ENCODE measurements at regions not wholly inside any gene's neighbourhood (a gene's known extent, or its start where the extent isn't known, plus 50 kb on each side); places are given as distances from the start of the nearest gene placed in this dataset.

DNA sequence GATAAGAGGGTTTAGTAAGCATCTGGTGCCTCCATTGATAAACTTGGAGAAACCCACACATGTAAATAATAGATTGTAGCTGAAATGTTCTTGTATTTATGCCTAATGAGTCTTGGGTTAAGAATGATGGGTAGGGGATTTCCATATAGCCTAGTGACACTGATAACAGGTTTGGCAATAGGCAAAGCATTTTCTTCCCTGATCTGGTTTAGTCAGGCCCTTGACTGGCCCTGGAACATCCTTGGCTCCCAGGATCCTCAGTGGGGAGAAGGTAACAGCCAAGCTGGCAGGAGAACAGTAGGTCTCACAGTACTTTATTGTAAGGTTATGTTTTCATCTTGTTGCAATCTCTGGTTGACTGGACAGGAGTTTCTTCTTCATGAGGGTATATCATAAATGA, 228.4 kb downstream of the DIPK2A start:
- Mint-ChIP-seq H3K4me1 (ENCODE audit: low read depth) (no peaks in the 10 kb centered on the region), H3K36me3 (ENCODE audit: low read depth) (no peaks in the 10 kb centered on the region), H3K27ac (no peak overlapping the region), H3K4me3 (no peak overlapping the region), H3K9me3 (peaks cover 2% of the 10 kb centered on the region), H3K27me3 (ENCODE audit: insufficient read depth) (peaks cover 1% of the 10 kb centered on the region)
- no peak for DNase-seq (ENCODE audit: low spot score)
- intact Hi-C loops (cut with micrococcal nuclease), result no loop called here

DNA sequence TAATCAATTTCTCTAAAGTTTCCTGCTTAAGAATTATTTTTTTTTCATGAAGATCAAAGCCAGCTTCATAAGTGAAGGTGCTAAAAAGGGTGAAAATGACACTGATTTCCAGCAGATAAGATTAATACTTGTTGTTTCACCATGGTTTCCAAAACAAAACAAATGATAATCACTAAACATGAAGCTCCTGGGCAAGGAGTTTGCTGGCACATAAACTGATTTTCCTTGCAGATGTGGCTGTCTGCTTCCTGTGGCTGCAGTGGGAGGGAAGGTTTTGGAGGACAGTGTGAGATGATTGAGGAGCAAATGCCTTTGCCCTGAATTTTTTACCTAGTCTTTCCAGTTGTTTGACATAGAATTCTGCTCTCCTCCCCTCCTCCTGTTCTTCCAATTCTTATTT, 228.8 kb downstream of the DIPK2A start:
- intact Hi-C loops (cut with micrococcal nuclease), result no loop called here
- Mint-ChIP-seq H3K9me3 (no peaks in the 10 kb centered on the region), H3K36me3 (ENCODE audit: low read depth) (no peaks in the 10 kb centered on the region), H3K27ac (no peak overlapping the region), H3K4me3 (no peak overlapping the region), H3K4me1 (ENCODE audit: low read depth) (no peaks in the 10 kb centered on the region), H3K27me3 (ENCODE audit: insufficient read depth) (peaks cover 1% of the 10 kb centered on the region)
- DNase-seq (ENCODE audit: low spot score), result no peak

DNA sequence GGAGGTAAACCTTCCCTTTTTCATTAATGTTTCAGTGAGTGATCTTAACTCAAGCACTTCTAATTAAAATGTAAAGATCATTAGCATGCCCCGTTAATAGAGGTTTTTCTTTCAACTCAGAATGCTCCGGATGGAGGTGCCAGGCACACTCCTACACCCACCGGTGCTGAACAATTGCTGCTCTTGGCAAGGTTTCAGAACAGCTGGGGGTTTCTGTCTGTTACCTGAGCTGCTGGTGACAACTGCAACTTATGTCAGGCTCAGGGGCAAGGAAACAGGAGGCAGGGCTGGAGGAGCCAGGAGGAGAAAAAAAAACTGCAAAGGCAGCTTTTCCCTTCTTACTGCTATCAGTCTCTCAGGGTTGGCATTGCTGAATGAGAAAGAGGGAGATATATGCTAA, 250.1 kb downstream of the DIPK2A start:
- no peaks in the 10 kb centered on the region for H3K36me3 Mint-ChIP-seq (ENCODE audit: low read depth)
- H3K9me3 Mint-ChIP-seq, result no peaks in the 10 kb centered on the region
- intact Hi-C loops (cut with micrococcal nuclease), result loop anchor here (2.0 kb wide), 1 partner anchor 75 kb away; no protein-coding TSS in a partner anchor
- no peak overlapping the region for H3K4me3 Mint-ChIP-seq
- no peak for DNase-seq (ENCODE audit: low spot score)
- no peak overlapping the region for H3K27ac Mint-ChIP-seq
- H3K4me1 Mint-ChIP-seq (ENCODE audit: low read depth), result no peaks in the 10 kb centered on the region
- H3K27me3 Mint-ChIP-seq (ENCODE audit: insufficient read depth), result peaks cover 3% of the 10 kb centered on the region

DNA sequence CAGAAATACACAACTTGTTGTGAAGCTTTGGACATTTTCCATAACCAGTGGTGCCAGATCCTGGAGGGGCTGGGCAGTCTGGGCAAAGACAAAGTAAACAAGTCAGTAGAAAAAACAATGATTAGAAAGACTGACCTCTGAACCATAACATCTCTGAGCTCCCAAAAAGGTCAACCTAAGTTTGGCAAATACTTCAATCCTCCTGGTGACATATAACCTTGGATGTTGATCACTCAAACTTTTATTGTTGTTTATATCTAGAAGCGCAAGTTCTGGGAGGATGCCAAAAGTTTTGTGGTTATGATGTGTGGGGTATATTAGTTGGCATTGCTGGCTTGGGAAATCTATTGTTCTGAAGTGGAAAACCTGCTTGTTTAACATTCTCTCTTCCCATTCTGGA, 257.7 kb downstream of the DIPK2A start:
- Mint-ChIP-seq H3K27me3 (ENCODE audit: insufficient read depth) (no peaks in the 10 kb centered on the region), H3K4me1 (ENCODE audit: low read depth) (no peaks in the 10 kb centered on the region), H3K27ac (no peak overlapping the region), H3K4me3 (no peak overlapping the region), H3K36me3 (ENCODE audit: low read depth) (no peaks in the 10 kb centered on the region), H3K9me3 (no peaks in the 10 kb centered on the region)
- intact Hi-C loops (cut with micrococcal nuclease), result no loop called here
- no peak for DNase-seq (ENCODE audit: low spot score)

DNA sequence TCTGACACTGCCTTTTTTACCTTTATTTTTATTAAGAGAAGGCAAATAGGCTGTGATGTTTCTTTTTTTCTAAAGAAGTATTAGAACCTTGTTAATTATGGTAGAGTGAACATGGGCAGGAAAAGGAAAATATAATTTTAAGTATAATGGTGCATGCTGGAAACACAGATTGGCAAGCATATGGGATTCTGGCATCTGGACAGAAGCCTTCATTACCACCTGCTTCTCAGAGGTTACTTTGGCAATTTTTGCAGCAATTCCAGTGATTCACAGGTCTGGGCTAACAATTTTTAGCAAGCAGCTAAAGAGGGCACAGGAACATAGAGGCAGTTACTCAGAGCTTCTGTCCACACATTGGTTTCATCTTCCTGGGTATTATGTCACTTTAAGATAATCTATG, 258.3 kb downstream of the DIPK2A start:
- Mint-ChIP-seq H3K9me3 (no peaks in the 10 kb centered on the region), H3K27me3 (ENCODE audit: insufficient read depth) (no peaks in the 10 kb centered on the region), H3K4me1 (ENCODE audit: low read depth) (no peaks in the 10 kb centered on the region), H3K27ac (no peak overlapping the region), H3K4me3 (no peak overlapping the region), H3K36me3 (ENCODE audit: low read depth) (no peaks in the 10 kb centered on the region)
- intact Hi-C loops (cut with micrococcal nuclease), result no loop called here
- DNase-seq (ENCODE audit: low spot score), result no peak

DNA sequence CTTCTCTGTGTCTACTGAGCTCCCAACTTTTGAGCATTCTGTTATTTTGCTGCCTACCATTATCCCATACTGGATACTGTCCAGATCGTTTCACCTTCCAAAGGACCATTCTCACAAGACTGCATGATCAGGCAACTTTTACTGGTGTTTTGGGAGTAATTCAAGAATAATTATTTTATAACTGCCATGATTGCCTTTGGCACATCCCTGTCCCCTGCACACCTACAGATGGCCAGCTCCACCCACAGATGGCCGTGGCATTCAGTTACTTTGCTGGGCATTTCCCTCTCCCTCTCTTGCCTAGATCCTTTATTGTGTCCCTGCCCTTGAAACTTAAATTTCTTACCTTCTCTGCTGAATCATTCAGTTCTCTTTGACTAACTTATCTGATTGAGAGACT, 263.9 kb downstream of the DIPK2A start:
- no peaks in the 10 kb centered on the region for H3K27me3 Mint-ChIP-seq (ENCODE audit: insufficient read depth)
- H3K9me3 Mint-ChIP-seq, result no peaks in the 10 kb centered on the region
- DNase-seq (ENCODE audit: low spot score), result no peak
- H3K4me1 Mint-ChIP-seq (ENCODE audit: low read depth), result no peaks in the 10 kb centered on the region
- no peak overlapping the region for H3K4me3 Mint-ChIP-seq
- H3K27ac Mint-ChIP-seq, result no peak overlapping the region
- intact Hi-C loops (cut with micrococcal nuclease), result no loop called here
- H3K36me3 Mint-ChIP-seq (ENCODE audit: low read depth), result no peaks in the 10 kb centered on the region

DNA sequence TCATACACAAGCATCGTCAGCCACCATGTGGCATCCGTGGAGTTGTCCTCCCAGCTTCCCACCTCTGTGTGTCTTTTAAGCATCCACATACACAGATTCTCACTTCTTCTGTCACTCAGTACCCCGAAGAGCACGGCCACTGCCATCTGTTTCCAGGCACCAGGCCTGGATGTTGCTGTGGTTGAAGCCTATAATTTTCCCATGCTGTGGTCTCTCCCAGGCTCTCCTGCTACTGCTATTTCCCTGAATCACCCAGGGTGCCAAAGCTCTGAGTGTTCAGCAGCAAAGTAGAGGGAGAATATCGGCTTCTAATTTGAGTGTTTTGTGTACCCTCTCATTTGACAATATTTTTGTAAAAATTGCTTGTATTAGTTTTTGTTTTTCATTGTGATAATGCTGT, 265.7 kb downstream of the DIPK2A start:
- H3K36me3 Mint-ChIP-seq (ENCODE audit: low read depth), result no peaks in the 10 kb centered on the region
- no peak overlapping the region for H3K27ac Mint-ChIP-seq
- intact Hi-C loops (cut with micrococcal nuclease), result no loop called here
- DNase-seq (ENCODE audit: low spot score), result no peak
- no peaks in the 10 kb centered on the region for H3K4me1 Mint-ChIP-seq (ENCODE audit: low read depth)
- no peak overlapping the region for H3K4me3 Mint-ChIP-seq
- H3K27me3 Mint-ChIP-seq (ENCODE audit: insufficient read depth), result no peaks in the 10 kb centered on the region
- no peaks in the 10 kb centered on the region for H3K9me3 Mint-ChIP-seq

DNA sequence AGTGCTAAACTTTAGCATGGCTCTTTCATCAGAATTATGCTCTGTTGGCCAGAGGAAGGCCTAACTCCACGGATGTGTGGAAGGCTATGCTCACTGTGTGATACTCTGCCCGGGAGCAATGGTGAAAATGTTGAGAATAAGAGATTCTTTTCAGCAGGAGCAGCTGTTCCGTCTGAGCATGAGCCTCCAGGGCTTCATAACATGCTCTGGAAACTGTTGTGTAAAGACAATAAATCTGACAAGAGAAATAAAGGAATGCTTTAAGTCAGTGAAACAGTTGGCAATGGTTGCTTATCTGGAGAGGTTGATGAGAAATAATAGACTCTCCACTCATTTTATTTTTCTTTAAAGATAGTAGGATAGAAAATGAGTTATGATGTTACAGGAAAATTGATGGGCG, 269.8 kb downstream of the DIPK2A start:
- DNase-seq (ENCODE audit: low spot score), result no peak
- Mint-ChIP-seq H3K4me1 (ENCODE audit: low read depth) (no peaks in the 10 kb centered on the region), H3K4me3 (no peak overlapping the region), H3K27me3 (ENCODE audit: insufficient read depth) (no peaks in the 10 kb centered on the region), H3K27ac (no peak overlapping the region), H3K36me3 (ENCODE audit: low read depth) (no peaks in the 10 kb centered on the region), H3K9me3 (no peaks in the 10 kb centered on the region)
- intact Hi-C loops (cut with micrococcal nuclease), result no loop called here

DNA sequence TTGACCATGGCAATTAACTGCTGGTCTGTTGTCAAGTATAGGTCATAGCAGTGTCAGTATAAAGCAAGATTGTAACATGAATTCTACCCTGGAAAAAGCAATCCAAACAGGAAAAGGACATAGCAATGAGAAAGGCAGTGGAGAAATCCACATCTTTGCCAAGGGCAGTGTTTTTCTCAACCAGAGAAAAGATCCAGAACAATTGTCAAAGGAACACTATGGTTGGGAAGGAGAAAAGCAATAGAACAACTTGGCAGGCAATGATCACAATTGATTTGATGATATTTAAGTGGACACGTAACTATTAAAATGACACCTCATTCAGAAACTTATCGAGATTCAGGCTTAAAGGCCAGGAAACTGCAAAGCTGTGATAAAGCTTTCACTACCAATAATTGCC, 271.1 kb downstream of the DIPK2A start:
- no peak overlapping the region for H3K27ac Mint-ChIP-seq
- no peak for DNase-seq (ENCODE audit: low spot score)
- H3K4me1 Mint-ChIP-seq (ENCODE audit: low read depth), result no peaks in the 10 kb centered on the region
- no peaks in the 10 kb centered on the region for H3K9me3 Mint-ChIP-seq
- no peaks in the 10 kb centered on the region for H3K36me3 Mint-ChIP-seq (ENCODE audit: low read depth)
- intact Hi-C loops (cut with micrococcal nuclease), result no loop called here
- no peaks in the 10 kb centered on the region for H3K27me3 Mint-ChIP-seq (ENCODE audit: insufficient read depth)
- H3K4me3 Mint-ChIP-seq, result no peak overlapping the region

DNA sequence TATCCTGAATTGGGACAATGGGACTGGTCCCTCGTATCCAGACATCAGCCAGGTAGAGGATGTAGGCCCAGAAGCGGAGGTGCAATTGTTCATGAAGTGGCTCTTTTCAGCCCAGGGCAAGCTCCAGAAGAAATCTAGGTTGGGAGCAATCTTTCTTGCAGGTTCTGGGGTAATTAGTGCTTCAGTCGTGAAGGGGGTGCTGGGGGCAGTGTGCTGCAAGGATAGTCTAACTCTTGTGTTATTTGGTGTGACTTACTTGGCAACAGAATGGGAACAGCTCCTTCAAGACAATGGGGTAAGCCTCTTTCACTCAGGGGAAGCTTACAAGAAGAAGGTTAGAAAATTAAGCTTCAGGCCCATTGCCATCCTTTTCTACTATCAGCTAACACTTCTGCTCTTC, 273.0 kb downstream of the DIPK2A start:
- H3K27ac Mint-ChIP-seq, result no peak overlapping the region
- no peak for DNase-seq (ENCODE audit: low spot score)
- H3K4me3 Mint-ChIP-seq, result no peak overlapping the region
- H3K27me3 Mint-ChIP-seq (ENCODE audit: insufficient read depth), result no peaks in the 10 kb centered on the region
- H3K36me3 Mint-ChIP-seq (ENCODE audit: low read depth), result no peaks in the 10 kb centered on the region
- H3K4me1 Mint-ChIP-seq (ENCODE audit: low read depth), result no peaks in the 10 kb centered on the region
- intact Hi-C loops (cut with micrococcal nuclease), result no loop called here
- H3K9me3 Mint-ChIP-seq, result no peaks in the 10 kb centered on the region

DNA sequence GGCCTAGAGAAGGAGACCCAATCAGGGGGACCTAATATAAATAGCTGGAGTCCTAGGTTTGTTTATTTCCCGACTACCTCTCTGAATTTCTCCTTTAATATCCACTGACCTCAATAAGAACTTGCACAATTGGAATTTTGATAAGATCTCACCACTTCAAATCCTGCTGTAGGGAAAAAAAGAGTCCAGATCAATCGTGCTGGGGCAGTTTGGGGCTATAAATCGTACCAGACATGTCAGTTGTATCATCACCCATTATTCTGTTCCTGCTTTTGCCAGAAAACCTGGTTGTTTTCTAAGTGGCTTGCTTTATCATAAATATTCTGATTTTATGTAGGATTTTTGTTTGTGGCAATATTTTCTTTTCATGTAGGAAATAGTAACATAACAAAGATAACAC, 281.3 kb downstream of the DIPK2A start:
- Mint-ChIP-seq H3K27ac (no peak overlapping the region), H3K4me3 (no peak overlapping the region), H3K4me1 (ENCODE audit: low read depth) (no peaks in the 10 kb centered on the region), H3K27me3 (ENCODE audit: insufficient read depth) (peaks cover 3% of the 10 kb centered on the region), H3K9me3 (no peaks in the 10 kb centered on the region), H3K36me3 (ENCODE audit: low read depth) (no peaks in the 10 kb centered on the region)
- DNase-seq (ENCODE audit: low spot score), result no peak
- intact Hi-C loops (cut with micrococcal nuclease), result no loop called here

DNA sequence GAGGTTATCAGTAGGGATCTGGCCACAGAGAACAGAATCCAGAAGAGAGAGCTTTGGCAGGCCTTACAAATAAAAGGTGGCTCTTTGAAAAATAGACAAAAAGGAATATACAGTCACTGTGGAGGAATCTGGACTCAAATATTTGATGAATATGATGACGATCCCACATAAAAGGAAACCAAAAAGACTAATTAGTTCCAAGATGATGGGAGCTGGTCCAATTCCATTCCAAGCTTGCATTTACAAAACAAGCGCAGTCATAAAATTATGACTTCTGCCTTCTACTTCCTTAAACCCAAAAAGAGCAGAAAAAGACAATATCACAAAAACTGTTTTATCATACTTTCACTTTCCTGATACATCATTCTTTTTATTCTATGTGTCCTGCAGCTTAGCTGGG, 285.8 kb downstream of the DIPK2A start:
- H3K27me3 Mint-ChIP-seq (ENCODE audit: insufficient read depth), result peaks cover 5% of the 10 kb centered on the region
- no peak overlapping the region for H3K4me3 Mint-ChIP-seq
- DNase-seq (ENCODE audit: low spot score), result no peak
- no peaks in the 10 kb centered on the region for H3K4me1 Mint-ChIP-seq (ENCODE audit: low read depth)
- intact Hi-C loops (cut with micrococcal nuclease), result no loop called here
- H3K27ac Mint-ChIP-seq, result no peak overlapping the region
- no peaks in the 10 kb centered on the region for H3K9me3 Mint-ChIP-seq
- no peaks in the 10 kb centered on the region for H3K36me3 Mint-ChIP-seq (ENCODE audit: low read depth)

DNA sequence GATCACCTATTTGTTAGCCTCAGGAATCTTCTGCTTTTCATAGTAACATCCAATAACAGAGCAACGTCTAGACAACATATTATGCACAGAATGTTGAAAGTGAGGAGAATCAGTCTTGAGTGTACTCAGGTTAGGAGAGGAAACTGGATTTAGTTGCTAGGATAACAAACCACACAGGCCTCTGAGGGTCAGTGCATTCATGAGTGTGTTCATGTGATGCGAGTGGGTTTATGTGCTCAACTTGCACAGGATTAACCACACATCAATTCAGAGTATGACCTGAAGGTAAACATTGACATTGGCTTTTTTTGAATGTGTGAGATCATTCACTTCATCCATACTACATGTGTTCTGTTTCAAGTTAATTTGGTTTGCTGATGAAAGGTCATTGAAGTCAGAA, 287.6 kb downstream of the DIPK2A start:
- H3K36me3 Mint-ChIP-seq (ENCODE audit: low read depth), result no peaks in the 10 kb centered on the region
- no peak overlapping the region for H3K4me3 Mint-ChIP-seq
- no peaks in the 10 kb centered on the region for H3K4me1 Mint-ChIP-seq (ENCODE audit: low read depth)
- H3K9me3 Mint-ChIP-seq, result no peaks in the 10 kb centered on the region
- no peak overlapping the region for H3K27ac Mint-ChIP-seq
- no peak for DNase-seq (ENCODE audit: low spot score)
- intact Hi-C loops (cut with micrococcal nuclease), result no loop called here
- H3K27me3 Mint-ChIP-seq (ENCODE audit: insufficient read depth), result peaks cover 5% of the 10 kb centered on the region

DNA sequence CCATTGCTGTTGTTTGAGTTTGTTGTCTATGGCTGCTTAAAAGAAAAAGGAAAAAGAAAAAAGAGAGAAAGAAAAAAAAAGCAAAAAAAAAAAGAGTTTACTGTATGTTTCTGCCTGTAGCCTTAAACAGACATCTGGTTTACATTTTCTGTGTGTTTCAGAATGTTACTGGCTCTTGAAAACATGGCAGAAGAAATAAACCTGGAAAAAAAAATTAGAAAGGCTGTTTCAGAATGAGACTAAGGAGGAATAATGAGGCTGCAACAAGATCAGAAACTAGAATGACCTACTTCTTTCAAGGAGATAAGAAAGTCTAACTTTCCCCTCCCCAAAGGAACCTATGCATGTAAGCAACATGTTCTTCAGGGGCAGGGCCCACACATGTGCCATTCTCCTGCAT, 292.1 kb downstream of the DIPK2A start:
- Mint-ChIP-seq H3K27ac (no peak overlapping the region), H3K27me3 (ENCODE audit: insufficient read depth) (peaks cover 2% of the 10 kb centered on the region), H3K36me3 (ENCODE audit: low read depth) (no peaks in the 10 kb centered on the region), H3K4me1 (ENCODE audit: low read depth) (no peaks in the 10 kb centered on the region), H3K9me3 (no peaks in the 10 kb centered on the region), H3K4me3 (no peak overlapping the region)
- intact Hi-C loops (cut with micrococcal nuclease), result no loop called here
- DNase-seq (ENCODE audit: low spot score), result no peak
